Natural killer cell (primary cell): ENCODE measurements at regions not wholly inside any gene's neighbourhood (a gene's known extent, or its start where the extent isn't known, plus 50 kb on each side); places are given as distances from the start of the nearest gene placed in this dataset.

Experiments
- ATAC-seq, 3 donors: fragments of 150-1000 bp in 2 of 3; fragments of 200-7000 bp in 1 of 3; cut with Tn5 transposase; 1 replicate in 1 of 3; 2 replicates in 2 of 3; pipeline ENCODE4 v1.10.0; 2021; ENCODE audit warnings: mild to moderate bottlenecking in 2 of 3, moderate library complexity in 2 of 3
- DNase-seq, 2 donors: peaks; one replicate each; pipeline versions ENCODE4 v3.0.0 to v3.0.0-alpha.2; 2013 to 2021; ENCODE audit warnings: mixed read lengths in 1 of 2
- H3K27ac ChIP-seq: one replicate; pipeline ENCODE4 v1.5.1; 2013; ENCODE audit warnings: mild to moderate bottlenecking, low read length
- H3K27me3 ChIP-seq: one replicate; pipeline ENCODE4 v1.6.1; 2013; ENCODE audit warnings: low read length; ENCODE audit not compliant: control insufficient read depth, insufficient read depth
- H3K36me3 ChIP-seq: one replicate; pipeline ENCODE4 v1.6.1; 2013; ENCODE audit warnings: low read length; ENCODE audit not compliant: control insufficient read depth, insufficient read depth
- H3K4me1 ChIP-seq: one replicate; pipeline ENCODE4 v1.6.1; 2013; ENCODE audit warnings: low read length; ENCODE audit not compliant: control insufficient read depth, insufficient read depth
- H3K4me3 ChIP-seq: one replicate; pipeline ENCODE4 v1.5.1; 2013; ENCODE audit warnings: low read length
- H3K9me3 ChIP-seq: one replicate; pipeline ENCODE4 v1.6.1; 2013; ENCODE audit warnings: low read length; ENCODE audit not compliant: control insufficient read depth, insufficient read depth
- H3K27ac Mint-ChIP-seq, 2 donors: one replicate each; pipeline ENCODE4 v1.8.0; 2022; ENCODE audit warnings: mild to moderate bottlenecking in 2 of 2, mixed read lengths in 2 of 2, moderate library complexity in 1 of 2
- H3K27me3 Mint-ChIP-seq, 2 donors: one replicate each; pipeline ENCODE4 v1.8.0; 2022; ENCODE audit warnings: low read depth in 2 of 2, mixed read lengths in 2 of 2
- H3K36me3 Mint-ChIP-seq: one replicate; pipeline ENCODE4 v1.8.0; 2022; ENCODE audit warnings: mixed read lengths
- H3K4me1 Mint-ChIP-seq, 2 donors: one replicate each; pipeline ENCODE4 v1.8.0; 2022; ENCODE audit warnings: mixed read lengths in 2 of 2
- H3K4me3 Mint-ChIP-seq: one replicate; pipeline ENCODE4 v1.8.0; 2022; ENCODE audit warnings: mild to moderate bottlenecking, moderate library complexity, mixed read lengths
- H3K9me3 Mint-ChIP-seq, 2 donors: one replicate each; pipeline ENCODE4 v1.8.0; 2022; ENCODE audit warnings: mixed read lengths in 2 of 2
- CTCF ChIP-seq: fragments of 200-600 bp; IDR thresholded peaks from one replicate; pipeline ENCODE4 v1.8.0; 2022; ENCODE audit warnings: antibody characterized with exemption
- WGBS: methylation state at CpG from one replicate; pipeline ENCODE4 v1.1.7; 2013; ENCODE audit warnings: missing lambda C conversion rate; ENCODE audit not compliant: insufficient coverage; 5-methylcytosine and 5-hydroxymethylcytosine counted together
- intact Hi-C: fragments of 100-400 bp; cut with micrococcal nuclease; formaldehyde crosslinking; loops from one replicate; pipeline ENCODE4 v1.14.2; 2022

GRCh38 chrX:5474282-5474681 lies 754.4 kb downstream of the NLGN4X start:
- no peak overlapping the region for H3K4me3 Mint-ChIP-seq
- WGBS: 87% methylated on average over 4 of the region's 4 CpGs
- peaks cover 6 to 9% of the 10 kb centered on the region in 2 donors for H3K9me3 Mint-ChIP-seq
- H3K27ac ChIP-seq: no peak overlapping the region
- no peak overlapping the region for H3K4me3 ChIP-seq
- peaks cover 13% of the 10 kb centered on the region for H3K36me3 Mint-ChIP-seq
- no peaks in the 10 kb centered on the region for H3K9me3 ChIP-seq
- no peaks in the 10 kb centered on the region for H3K4me1 ChIP-seq
- no peak for TF ChIP-seq CTCF
- no peaks in the 10 kb centered on the region for H3K36me3 ChIP-seq
- H3K27me3 Mint-ChIP-seq: no peaks in the 10 kb centered on the region
- intact Hi-C loops: no loop called here
- no peak overlapping the region for H3K27ac Mint-ChIP-seq
- ATAC-seq: no peak
- H3K27me3 ChIP-seq: no peaks in the 10 kb centered on the region
- DNase-seq: no peak
- H3K4me1 Mint-ChIP-seq: no peaks in the 10 kb centered on the region

- WGBS: 85% methylated on average over 5 of the region's 6 CpGs
- H3K27ac Mint-ChIP-seq: no peak overlapping the region
- H3K36me3 Mint-ChIP-seq: peaks cover 7% of the 10 kb centered on the region
- no peak for ATAC-seq
- DNase-seq: no peak
- H3K27me3 Mint-ChIP-seq: no peaks in the 10 kb centered on the region
- H3K4me3 Mint-ChIP-seq: no peak overlapping the region
- intact Hi-C loops: no loop called here
- no peak for TF ChIP-seq CTCF
- Histone ChIP-seq H3K27ac (no peak overlapping the region), H3K4me1 (no peaks in the 10 kb centered on the region), H3K4me3 (no peak overlapping the region), H3K36me3 (no peaks in the 10 kb centered on the region), H3K27me3 (no peaks in the 10 kb centered on the region), H3K9me3 (no peaks in the 10 kb centered on the region)
- no peaks in the 10 kb centered on the region for H3K4me1 Mint-ChIP-seq
- peaks cover 3 to 13% of the 10 kb centered on the region in 2 donors for H3K9me3 Mint-ChIP-seq
Observed at GRCh38 chrX:5458300-5458842, 770.3 kb downstream of the NLGN4X start.

GRCh38 chrX:5449323-5449722 lies 779.3 kb downstream of the NLGN4X start:
- Mint-ChIP-seq H3K4me1 (no peaks in the 10 kb centered on the region), H3K9me3 (peaks cover 0 to 8% of the 10 kb centered on the region in 2 donors), H3K27ac (no peak overlapping the region), H3K27me3 (no peaks in the 10 kb centered on the region), H3K36me3 (no peaks in the 10 kb centered on the region), H3K4me3 (no peak overlapping the region)
- Histone ChIP-seq H3K27me3 (no peaks in the 10 kb centered on the region), H3K9me3 (no peaks in the 10 kb centered on the region), H3K4me1 (no peaks in the 10 kb centered on the region), H3K27ac (no peak overlapping the region), H3K4me3 (no peak overlapping the region), H3K36me3 (no peaks in the 10 kb centered on the region)
- DNase-seq (no peak), ATAC-seq (no peak)
- no CpG with 5 or more reads among the region's 1 CpG for WGBS
- intact Hi-C loops: no loop called here
- TF ChIP-seq CTCF: no peak

GRCh38 chrX:5431823-5432222 lies 796.8 kb downstream of the NLGN4X start:
- Mint-ChIP-seq H3K9me3 (peaks cover 11 to 13% of the 10 kb centered on the region in 2 donors), H3K36me3 (no peaks in the 10 kb centered on the region), H3K27me3 (no peaks in the 10 kb centered on the region), H3K4me1 (no peaks in the 10 kb centered on the region), H3K4me3 (no peak overlapping the region), H3K27ac (no peak overlapping the region)
- H3K36me3 ChIP-seq: no peaks in the 10 kb centered on the region
- intact Hi-C loops: no loop called here
- DNase-seq: no peak
- H3K9me3 ChIP-seq: no peaks in the 10 kb centered on the region
- no peak for TF ChIP-seq CTCF
- ATAC-seq: no peak
- no peaks in the 10 kb centered on the region for H3K4me1 ChIP-seq
- no peaks in the 10 kb centered on the region for H3K27me3 ChIP-seq
- H3K4me3 ChIP-seq: no peak overlapping the region
- no peak overlapping the region for H3K27ac ChIP-seq
